ENCODE measurements at regions not wholly inside any gene's neighbourhood (a gene's known extent, or its start where the extent isn't known, plus 50 kb on each side); places are given as distances from the start of the nearest gene placed in this dataset.
"Not testable (repeated sequence)": the region's sequence is repeated elsewhere in the genome, so short reads cannot be mapped to it uniquely, and the experiment has no call there.

GRCh38 chr11:13614918-13615317 is 53.5 kb upstream of the FAR1 start:
- not testable (repeated sequence) for H3K27ac ChIP-seq (ENCODE audit: low read depth in 1 of 3, low read length in 2 of 3); FAIRE-seq; DNase-seq; H3K36me3 ChIP-seq (ENCODE audit: control insufficient read depth in 3 of 3, insufficient read depth in 2 of 3, low read depth in 1 of 3, low read length in 3 of 3); H3K4me1 ChIP-seq (ENCODE audit: control insufficient read depth in 3 of 3, insufficient read depth in 2 of 3, low read depth in 1 of 3, low read length in 2 of 3); H3K9me3 ChIP-seq (ENCODE audit: control insufficient read depth in 2 of 2, insufficient read depth in 1 of 2, low read depth in 1 of 2, low read length in 1 of 2); H3K4me3 ChIP-seq (ENCODE audit: low read depth in 1 of 3, low read length in 3 of 3); H3K27me3 ChIP-seq (ENCODE audit: control insufficient read depth in 3 of 3, insufficient read depth in 3 of 3, low read length in 3 of 3)

GRCh38 chr11:13608656-13609055 is 59.8 kb upstream of the FAR1 start:
- 55 to 75% (median 60%) methylated on average over 2 of the region's 2 CpGs for WGBS, 3 donors
- Histone ChIP-seq H3K4me3 (ENCODE audit: low read depth in 1 of 3, low read length in 3 of 3) (no peak overlapping the region), H3K4me1 (ENCODE audit: control insufficient read depth in 3 of 3, insufficient read depth in 2 of 3, low read depth in 1 of 3, low read length in 2 of 3) (no peaks in the 10 kb centered on the region), H3K36me3 (ENCODE audit: control insufficient read depth in 3 of 3, insufficient read depth in 2 of 3, low read depth in 1 of 3, low read length in 3 of 3) (no peaks in the 10 kb centered on the region), H3K27ac (ENCODE audit: low read depth in 1 of 3, low read length in 2 of 3) (no peak overlapping the region), H3K9me3 (ENCODE audit: control insufficient read depth in 2 of 2, insufficient read depth in 1 of 2, low read depth in 1 of 2, low read length in 1 of 2) (no peaks in the 10 kb centered on the region), H3K27me3 (ENCODE audit: control insufficient read depth in 3 of 3, insufficient read depth in 3 of 3, low read length in 3 of 3) (no peaks in the 10 kb centered on the region)
- no peak for DNase-seq
- no peak for FAIRE-seq

GRCh38 chr11:13606701-13607100 is 61.8 kb upstream of the FAR1 start:
- no peak overlapping the region for H3K4me3 ChIP-seq (ENCODE audit: low read depth in 1 of 3, low read length in 3 of 3)
- DNase-seq, result peak in 1 of 2 donors; percentile 3
- no peaks in the 10 kb centered on the region for H3K27me3 ChIP-seq (ENCODE audit: control insufficient read depth in 3 of 3, insufficient read depth in 3 of 3, low read length in 3 of 3)
- FAIRE-seq, result no peak
- no peaks in the 10 kb centered on the region for H3K4me1 ChIP-seq (ENCODE audit: control insufficient read depth in 3 of 3, insufficient read depth in 2 of 3, low read depth in 1 of 3, low read length in 2 of 3)
- WGBS, 3 donors, result 15 to 38% (median 32%) methylated on average over 2 of the region's 2 CpGs
- no peak overlapping the region for H3K27ac ChIP-seq (ENCODE audit: low read depth in 1 of 3, low read length in 2 of 3)
- no peaks in the 10 kb centered on the region for H3K9me3 ChIP-seq (ENCODE audit: control insufficient read depth in 2 of 2, insufficient read depth in 1 of 2, low read depth in 1 of 2, low read length in 1 of 2)
- no peaks in the 10 kb centered on the region for H3K36me3 ChIP-seq (ENCODE audit: control insufficient read depth in 3 of 3, insufficient read depth in 2 of 3, low read depth in 1 of 3, low read length in 3 of 3)

GRCh38 chr11:13603661-13604060 is 64.8 kb upstream of the FAR1 start:
- DNase-seq, result no peak
- no peaks in the 10 kb centered on the region for H3K4me1 ChIP-seq (ENCODE audit: control insufficient read depth in 3 of 3, insufficient read depth in 2 of 3, low read depth in 1 of 3, low read length in 2 of 3)
- H3K4me3 ChIP-seq (ENCODE audit: low read depth in 1 of 3, low read length in 3 of 3), result no peak overlapping the region
- no peak overlapping the region for H3K27ac ChIP-seq (ENCODE audit: low read depth in 1 of 3, low read length in 2 of 3)
- no peak for FAIRE-seq
- H3K9me3 ChIP-seq (ENCODE audit: control insufficient read depth in 2 of 2, insufficient read depth in 1 of 2, low read depth in 1 of 2, low read length in 1 of 2), result no peaks in the 10 kb centered on the region
- H3K36me3 ChIP-seq (ENCODE audit: control insufficient read depth in 3 of 3, insufficient read depth in 2 of 3, low read depth in 1 of 3, low read length in 3 of 3), result no peaks in the 10 kb centered on the region
- no peaks in the 10 kb centered on the region for H3K27me3 ChIP-seq (ENCODE audit: control insufficient read depth in 3 of 3, insufficient read depth in 3 of 3, low read length in 3 of 3)
- 57 to 67% (median 62%) methylated on average over 1 of the region's 1 CpG for WGBS, 3 donors

- no peaks in the 10 kb centered on the region for H3K36me3 ChIP-seq (ENCODE audit: control insufficient read depth in 3 of 3, insufficient read depth in 2 of 3, low read depth in 1 of 3, low read length in 3 of 3)
- FAIRE-seq, result no peak
- no peak for DNase-seq
- H3K27me3 ChIP-seq (ENCODE audit: control insufficient read depth in 3 of 3, insufficient read depth in 3 of 3, low read length in 3 of 3), result no peaks in the 10 kb centered on the region
- H3K4me3 ChIP-seq (ENCODE audit: low read depth in 1 of 3, low read length in 3 of 3), result no peak overlapping the region
- no peak overlapping the region for H3K27ac ChIP-seq (ENCODE audit: low read depth in 1 of 3, low read length in 2 of 3)
- H3K4me1 ChIP-seq (ENCODE audit: control insufficient read depth in 3 of 3, insufficient read depth in 2 of 3, low read depth in 1 of 3, low read length in 2 of 3), result no peaks in the 10 kb centered on the region
- no peaks in the 10 kb centered on the region for H3K9me3 ChIP-seq (ENCODE audit: control insufficient read depth in 2 of 2, insufficient read depth in 1 of 2, low read depth in 1 of 2, low read length in 1 of 2)
Observed at GRCh38 chr11:13602844-13603243, 65.6 kb upstream of the FAR1 start.

GRCh38 chr11:13596611-13597326 is 71.7 kb upstream of the FAR1 start:
- H3K27me3 ChIP-seq (ENCODE audit: control insufficient read depth in 3 of 3, insufficient read depth in 3 of 3, low read length in 3 of 3), result no peaks in the 10 kb centered on the region
- H3K27ac ChIP-seq (ENCODE audit: low read depth in 1 of 3, low read length in 2 of 3), result no peak overlapping the region
- peaks cover 0 to 5% (median 0%) of the 10 kb centered on the region in 3 donors for H3K4me1 ChIP-seq (ENCODE audit: control insufficient read depth in 3 of 3, insufficient read depth in 2 of 3, low read depth in 1 of 3, low read length in 2 of 3)
- FAIRE-seq (no peak), DNase-seq (no peak)
- WGBS, 3 donors, result 64 to 66% (median 66%) methylated on average over 6 of the region's 6 CpGs
- no peak overlapping the region for H3K4me3 ChIP-seq (ENCODE audit: low read depth in 1 of 3, low read length in 3 of 3)
- H3K9me3 ChIP-seq (ENCODE audit: control insufficient read depth in 2 of 2, insufficient read depth in 1 of 2, low read depth in 1 of 2, low read length in 1 of 2), result no peaks in the 10 kb centered on the region
- H3K36me3 ChIP-seq (ENCODE audit: control insufficient read depth in 3 of 3, insufficient read depth in 2 of 3, low read depth in 1 of 3, low read length in 3 of 3), result no peaks in the 10 kb centered on the region

- Histone ChIP-seq H3K27ac (ENCODE audit: low read depth in 1 of 3, low read length in 2 of 3) (no peak overlapping the region), H3K9me3 (ENCODE audit: control insufficient read depth in 2 of 2, insufficient read depth in 1 of 2, low read depth in 1 of 2, low read length in 1 of 2) (peaks cover 0 to 4% of the 10 kb centered on the region in 2 donors), H3K4me1 (ENCODE audit: control insufficient read depth in 3 of 3, insufficient read depth in 2 of 3, low read depth in 1 of 3, low read length in 2 of 3) (peaks cover 0 to 5% (median 0%) of the 10 kb centered on the region in 3 donors), H3K27me3 (ENCODE audit: control insufficient read depth in 3 of 3, insufficient read depth in 3 of 3, low read length in 3 of 3) (no peaks in the 10 kb centered on the region), H3K4me3 (ENCODE audit: low read depth in 1 of 3, low read length in 3 of 3) (no peak overlapping the region), H3K36me3 (ENCODE audit: control insufficient read depth in 3 of 3, insufficient read depth in 2 of 3, low read depth in 1 of 3, low read length in 3 of 3) (no peaks in the 10 kb centered on the region)
- FAIRE-seq (no peak), DNase-seq (no peak)
Observed at GRCh38 chr11:13595166-13595565, 73.3 kb upstream of the FAR1 start.

- no peak for FAIRE-seq
- Histone ChIP-seq H3K27me3 (ENCODE audit: control insufficient read depth in 3 of 3, insufficient read depth in 3 of 3, low read length in 3 of 3) (no peaks in the 10 kb centered on the region), H3K4me3 (ENCODE audit: low read depth in 1 of 3, low read length in 3 of 3) (no peak overlapping the region), H3K27ac (ENCODE audit: low read depth in 1 of 3, low read length in 2 of 3) (no peak overlapping the region), H3K9me3 (ENCODE audit: control insufficient read depth in 2 of 2, insufficient read depth in 1 of 2, low read depth in 1 of 2, low read length in 1 of 2) (peaks cover 0 to 4% of the 10 kb centered on the region in 2 donors), H3K36me3 (ENCODE audit: control insufficient read depth in 3 of 3, insufficient read depth in 2 of 3, low read depth in 1 of 3, low read length in 3 of 3) (no peaks in the 10 kb centered on the region), H3K4me1 (ENCODE audit: control insufficient read depth in 3 of 3, insufficient read depth in 2 of 3, low read depth in 1 of 3, low read length in 2 of 3) (peaks cover 0 to 5% (median 0%) of the 10 kb centered on the region in 3 donors)
- DNase-seq, result peak; percentile 7 to 65
- 21 to 42% (median 23%) methylated on average over 1 of the region's 1 CpG for WGBS, 3 donors
Observed at GRCh38 chr11:13594044-13594443, 74.4 kb upstream of the FAR1 start.

GRCh38 chr11:13578514-13579140 is 82.8 kb upstream of the PTH start:
- Histone ChIP-seq H3K27ac (ENCODE audit: low read depth in 1 of 3, low read length in 2 of 3) (no peak overlapping the region), H3K4me1 (ENCODE audit: control insufficient read depth in 3 of 3, insufficient read depth in 2 of 3, low read depth in 1 of 3, low read length in 2 of 3) (no peaks in the 10 kb centered on the region), H3K27me3 (ENCODE audit: control insufficient read depth in 3 of 3, insufficient read depth in 3 of 3, low read length in 3 of 3) (peaks cover 0 to 3% (median 0%) of the 10 kb centered on the region in 3 donors), H3K9me3 (ENCODE audit: control insufficient read depth in 2 of 2, insufficient read depth in 1 of 2, low read depth in 1 of 2, low read length in 1 of 2) (peaks cover 0 to 6% of the 10 kb centered on the region in 2 donors), H3K36me3 (ENCODE audit: control insufficient read depth in 3 of 3, insufficient read depth in 2 of 3, low read depth in 1 of 3, low read length in 3 of 3) (no peaks in the 10 kb centered on the region), H3K4me3 (ENCODE audit: low read depth in 1 of 3, low read length in 3 of 3) (no peak overlapping the region)
- FAIRE-seq (no peak), DNase-seq (no peak)
- WGBS, 3 donors, result 56 to 63% (median 57%) methylated on average over 3 of the region's 3 CpGs
